ENCODE measurements at regions not wholly inside any gene's neighbourhood (a gene's known extent, or its start where the extent isn't known, plus 50 kb on each side); places are given as distances from the start of the nearest gene placed in this dataset.

- TF ChIP-seq CTCF (IDR thresholded peaks at IDR 0.05; ENCODE audit: low read depth, low read length, missing input control) (no peak), ZBTB33 (IDR thresholded peaks at IDR 0.05) (no peak), RAD21 (IDR thresholded peaks at IDR 0.05) (no peak), TAF1 (conservative IDR thresholded peaks at IDR 0.05) (no peak), MAX (IDR thresholded peaks at IDR 0.05) (no peak), NR2F2 (IDR thresholded peaks at IDR 0.05) (no peak), REST (IDR thresholded peaks at IDR 0.05) (no peak), EGR1 (IDR thresholded peaks at IDR 0.05; ENCODE audit: low read depth in 2 of 2) (no peak), JUND (IDR thresholded peaks at IDR 0.05) (no peak), RXRA (IDR thresholded peaks at IDR 0.05) (no peak), FOXA1 (IDR thresholded peaks at IDR 0.05) (no peak)
Measured at GRCh38 chrX:39501822-39502221, 595.9 kb downstream of the BCOR start.
